Astrocyte of the spinal cord (primary cell): ENCODE measurements at regions not wholly inside any gene's neighbourhood (a gene's known extent, or its start where the extent isn't known, plus 50 kb on each side); places are given as distances from the start of the nearest gene placed in this dataset.

Source experiments
- DNase-seq: peaks from one replicate; pipeline ENCODE4 v3.0.0; 2011; ENCODE audit warnings: low read depth, low spot score
- H3K4me3 ChIP-seq: 2 replicates; pipeline ENCODE4 v1.5.1; 2011; ENCODE audit warnings: low read depth, mild to moderate bottlenecking, low read length, moderate library complexity
- CTCF ChIP-seq: IDR thresholded peaks from 2 replicates; pipeline ENCODE4 v1.5.1; 2012; ENCODE audit warnings: low read depth, mild to moderate bottlenecking, low read length, inconsistent platforms
- in situ Hi-C: cut with HindIII; loops from 2 replicates; pipeline ENCODE4 v1.10.0; 2017; ENCODE audit warnings: low sequenced_read_pairs

- no peak for TF ChIP-seq CTCF
- no peak overlapping the region for H3K4me3 ChIP-seq
- DNase-seq = no peak
- in situ Hi-C loops = no loop called here
These were observed 512.6 kb downstream of the ISL1 start for GRCh38 chr5:51895834-51896233.

GRCh38 chr5:51902512-51902911 lies 519.3 kb downstream of the ISL1 start:
- H3K4me3 ChIP-seq = no peak overlapping the region
- no peak for TF ChIP-seq CTCF
- DNase-seq = no peak
- in situ Hi-C loops = no loop called here

GRCh38 chr5:51908215-51908614 lies 525.0 kb downstream of the ISL1 start:
- no peak for TF ChIP-seq CTCF
- in situ Hi-C loops = no loop called here
- DNase-seq = no peak
- no peak overlapping the region for H3K4me3 ChIP-seq

- in situ Hi-C loops = no loop called here
These were observed 561.4 kb downstream of the ISL1 start for GRCh38 chr5:51944500-51945125.

GRCh38 chr5:51958473-51958872 lies 575.2 kb downstream of the ISL1 start:
- in situ Hi-C loops = no loop called here
- TF ChIP-seq CTCF = no peak
- DNase-seq = no peak

More at GRCh38 chr5:51944500-51945125, 561.4 kb downstream of the ISL1 start:
- H3K4me3 ChIP-seq = no peak overlapping the region
- DNase-seq = no peak
- TF ChIP-seq CTCF = no peak

GRCh38 chr5:51960617-51961121 lies 577.4 kb downstream of the ISL1 start:
- DNase-seq = no peak
- in situ Hi-C loops = no loop called here
- TF ChIP-seq CTCF = peak; percentile 22
- no peak overlapping the region for H3K4me3 ChIP-seq

More at GRCh38 chr5:51958473-51958872, 575.2 kb downstream of the ISL1 start:
- no peak overlapping the region for H3K4me3 ChIP-seq
